HG03439 (cell line): ENCODE measurements at regions not wholly inside any gene's neighbourhood (a gene's known extent, or its start where the extent isn't known, plus 50 kb on each side); places are given as distances from the start of the nearest gene placed in this dataset.
"Not testable (repeated sequence)": the region's sequence is repeated elsewhere in the genome, so short reads cannot be mapped to it uniquely, and the experiment has no call there.

Experiments used
- ATAC-seq: cut with Tn5 transposase; IDR thresholded peaks from one replicate; pipeline ENCODE4 v1.9.1; 2021; ENCODE audit warnings: mild to moderate bottlenecking, moderate library complexity; ENCODE audit not compliant: unreplicated experiment

GRCh38 chr3:174536319-174536718 lies 322.8 kb upstream of the NAALADL2 start:
- ATAC-seq, result no peak

GRCh38 chr3:174538151-174538550 lies 321.0 kb upstream of the NAALADL2 start:
- no peak for ATAC-seq

GRCh38 chr3:174540116-174540908 lies 318.8 kb upstream of the NAALADL2 start:
- no peak for ATAC-seq

- ATAC-seq, result no peak
Measured at GRCh38 chr3:174541708-174542315, 317.3 kb upstream of the NAALADL2 start.

- no peak for ATAC-seq
Measured at GRCh38 chr3:174547801-174548435, 311.2 kb upstream of the NAALADL2 start.

- no peak for ATAC-seq
Measured at GRCh38 chr3:174548841-174549623, 310.1 kb upstream of the NAALADL2 start.

GRCh38 chr3:174581558-174581957 lies 277.6 kb upstream of the NAALADL2 start:
- no peak for ATAC-seq

GRCh38 chr3:174583396-174583795 lies 275.7 kb upstream of the NAALADL2 start:
- no peak for ATAC-seq

- not testable (repeated sequence) for ATAC-seq
Measured at GRCh38 chr3:174587137-174587536, 272.0 kb upstream of the NAALADL2 start.

GRCh38 chr3:174596447-174596982 lies 262.6 kb upstream of the NAALADL2 start:
- no peak for ATAC-seq

GRCh38 chr3:174598885-174599439 lies 260.2 kb upstream of the NAALADL2 start:
- ATAC-seq, result no peak

GRCh38 chr3:174613173-174613572 lies 246.0 kb upstream of the NAALADL2 start:
- no peak for ATAC-seq

GRCh38 chr3:174614036-174614435 lies 245.1 kb upstream of the NAALADL2 start:
- ATAC-seq, result no peak

- ATAC-seq, result no peak
Measured at GRCh38 chr3:174618368-174619080, 240.6 kb upstream of the NAALADL2 start.

GRCh38 chr3:174619239-174619638 lies 239.9 kb upstream of the NAALADL2 start:
- ATAC-seq, result no peak

- ATAC-seq, result no peak
Measured at GRCh38 chr3:174620138-174620537, 239.0 kb upstream of the NAALADL2 start.

- no peak for ATAC-seq
Measured at GRCh38 chr3:174620855-174621472, 238.2 kb upstream of the NAALADL2 start.

- no peak for ATAC-seq
Measured at GRCh38 chr3:174633342-174633741, 225.8 kb upstream of the NAALADL2 start.

- ATAC-seq, result no peak
Measured at GRCh38 chr3:174636451-174636850, 222.7 kb upstream of the NAALADL2 start.

- no peak for ATAC-seq
Measured at GRCh38 chr3:174639406-174639805, 219.7 kb upstream of the NAALADL2 start.
